ENCODE measurements at regions not wholly inside any gene's neighbourhood (a gene's known extent, or its start where the extent isn't known, plus 50 kb on each side); places are given as distances from the start of the nearest gene placed in this dataset.

- TF ChIP-seq PPARA (CRISPR knock-in tag; IDR thresholded peaks at IDR 0.05; ENCODE audit: borderline replicate concordance) (no peak), RARB (CRISPR knock-in tag; IDR thresholded peaks at IDR 0.05) (no peak)
These were observed 619.0 kb downstream of the CDH18 start for GRCh38 chr5:19369048-19369447.
